T47D (cell line): ENCODE measurements at regions not wholly inside any gene's neighbourhood (a gene's known extent, or its start where the extent isn't known, plus 50 kb on each side); places are given as distances from the start of the nearest gene placed in this dataset.
"Not testable (repeated sequence)": the region's sequence is repeated elsewhere in the genome, so short reads cannot be mapped to it uniquely, and the experiment has no call there.

Experiments used
- DNase-seq, 2 experiments: peaks; one replicate each; pipeline versions ENCODE4 v3.0.0 to v3.0.0-alpha.2; 2011 to 2012; ENCODE audit warnings: low read depth in 1 of 2, low spot score in 1 of 2
- JUND ChIP-seq: IDR thresholded peaks from 2 replicates; pipeline ENCODE4 v1.6.1; 2012; ENCODE audit warnings: low read depth
- in situ Hi-C: cut with HindIII; loops from 2 replicates; pipeline ENCODE4 v1.10.0; 2016; ENCODE audit warnings: low sequenced_read_pairs, low pct_unique_long_range_greater_than_20kb

- DNase-seq = no peak
- no peak for TF ChIP-seq JUND
- in situ Hi-C loops = no loop called here
These were observed 619.0 kb downstream of the ANKRD7 start for GRCh38 chr7:118843456-118843855.

- TF ChIP-seq JUND = no peak
- DNase-seq = peak in 1 of 2 experiments; percentile 8
- in situ Hi-C loops = no loop called here
These were observed 620.2 kb downstream of the ANKRD7 start for GRCh38 chr7:118844748-118845147.

DNA sequence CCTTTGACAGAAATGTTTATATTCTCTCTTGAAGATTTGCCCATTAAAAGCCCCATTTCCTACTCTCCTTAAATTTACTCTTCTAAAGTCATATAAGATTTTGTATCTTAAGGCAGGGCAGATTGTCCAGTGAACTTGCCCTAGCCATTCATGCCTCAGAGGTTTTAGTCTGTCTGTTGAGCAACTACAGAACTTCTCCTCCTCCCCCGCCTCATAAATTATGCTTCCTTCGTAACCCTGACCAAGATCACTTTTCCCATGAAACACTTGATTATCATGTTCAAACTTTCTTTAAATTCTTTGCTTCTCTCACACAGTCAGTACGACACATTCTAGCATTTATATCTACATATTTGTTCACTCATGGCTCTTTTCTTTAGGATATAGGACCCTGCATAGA lies 621.3 kb downstream of the ANKRD7 start:
- in situ Hi-C loops = no loop called here
- no peak for TF ChIP-seq JUND

GRCh38 chr7:118846977-118847376 lies 622.5 kb downstream of the ANKRD7 start:
- in situ Hi-C loops = no loop called here
- no peak for DNase-seq
- no peak for TF ChIP-seq JUND

More for the DNA sequence above, 621.3 kb downstream of the ANKRD7 start:
- no peak for DNase-seq

- TF ChIP-seq JUND = no peak
- in situ Hi-C loops = no loop called here
- peak in 1 of 2 experiments; percentile 42 for DNase-seq
These were observed 630.8 kb downstream of the ANKRD7 start for GRCh38 chr7:118855290-118855689.

GRCh38 chr7:118858651-118859149 lies 634.2 kb downstream of the ANKRD7 start:
- DNase-seq = no peak
- no peak for TF ChIP-seq JUND
- in situ Hi-C loops = no loop called here

GRCh38 chr7:118861581-118861980 lies 637.1 kb downstream of the ANKRD7 start:
- TF ChIP-seq JUND = no peak
- in situ Hi-C loops = no loop called here
- no peak for DNase-seq

DNA sequence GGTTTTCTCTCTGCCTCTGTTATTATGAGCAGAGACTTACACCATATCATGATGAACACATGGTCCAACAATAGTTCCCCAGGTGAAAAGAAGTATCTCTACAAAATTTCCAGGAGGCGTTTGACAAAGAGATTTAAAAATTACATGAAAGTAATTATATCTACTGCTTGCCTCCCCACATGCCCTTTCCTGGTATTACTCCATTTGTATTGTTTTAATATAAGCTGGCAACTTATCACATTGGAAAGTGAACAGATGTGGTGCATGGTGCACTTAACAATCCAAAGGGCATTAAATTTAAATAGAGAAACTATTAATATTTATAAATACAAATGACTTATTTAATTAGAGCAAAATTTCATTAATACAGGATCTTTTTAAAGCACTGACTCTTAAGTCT lies 638.2 kb downstream of the ANKRD7 start:
- no peak for DNase-seq
- in situ Hi-C loops = no loop called here
- no peak for TF ChIP-seq JUND

GRCh38 chr7:118863966-118864365 lies 639.5 kb downstream of the ANKRD7 start:
- TF ChIP-seq JUND = no peak
- in situ Hi-C loops = no loop called here
- no peak for DNase-seq

- in situ Hi-C loops = no loop called here
- TF ChIP-seq JUND = no peak
- no peak for DNase-seq
These were observed 643.4 kb downstream of the ANKRD7 start for GRCh38 chr7:118867860-118868259.

DNA sequence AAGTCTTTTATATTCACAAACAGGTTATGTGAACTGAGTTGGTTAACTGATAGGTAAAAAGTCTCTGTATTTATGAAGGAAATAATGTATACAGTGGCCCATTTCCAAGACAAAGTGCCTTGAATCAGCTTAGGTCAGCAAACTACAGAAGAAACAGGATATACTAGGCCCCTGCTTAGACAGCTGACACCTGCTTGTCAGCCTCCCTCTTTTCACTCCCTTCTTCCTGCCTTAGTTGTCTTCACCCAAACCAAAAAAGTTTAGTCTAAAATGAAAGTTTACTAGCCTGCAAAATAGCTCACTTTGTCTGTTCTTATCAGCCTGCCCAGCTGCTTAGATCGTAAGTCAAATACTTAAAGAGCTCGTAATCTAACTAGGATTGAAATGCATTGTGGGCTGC lies 644.6 kb downstream of the ANKRD7 start:
- in situ Hi-C loops, DNase-seq: not testable (repeated sequence)

DNA sequence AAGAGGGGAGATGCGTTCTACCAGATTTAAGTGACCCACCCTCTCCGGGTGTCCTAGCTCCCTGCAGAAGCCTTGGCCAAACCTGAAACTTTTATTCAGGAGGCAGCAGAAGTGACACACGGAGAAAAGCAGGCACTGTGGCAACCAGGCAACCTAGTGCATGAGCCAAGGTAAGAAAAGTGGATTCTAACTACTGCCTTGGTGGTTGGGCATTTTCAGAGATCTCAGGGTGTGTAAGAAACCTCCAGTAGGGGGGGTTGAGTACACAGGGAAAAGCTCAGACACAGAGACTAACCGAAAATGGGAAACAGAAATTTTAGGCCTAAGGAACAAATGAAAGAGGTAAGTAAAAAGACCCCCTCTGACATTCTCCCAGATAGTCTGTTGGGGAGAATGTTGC lies 645.7 kb downstream of the ANKRD7 start:
- in situ Hi-C loops = no loop called here
- DNase-seq = peak in 1 of 2 experiments; percentile 34
- TF ChIP-seq JUND = no peak

DNA sequence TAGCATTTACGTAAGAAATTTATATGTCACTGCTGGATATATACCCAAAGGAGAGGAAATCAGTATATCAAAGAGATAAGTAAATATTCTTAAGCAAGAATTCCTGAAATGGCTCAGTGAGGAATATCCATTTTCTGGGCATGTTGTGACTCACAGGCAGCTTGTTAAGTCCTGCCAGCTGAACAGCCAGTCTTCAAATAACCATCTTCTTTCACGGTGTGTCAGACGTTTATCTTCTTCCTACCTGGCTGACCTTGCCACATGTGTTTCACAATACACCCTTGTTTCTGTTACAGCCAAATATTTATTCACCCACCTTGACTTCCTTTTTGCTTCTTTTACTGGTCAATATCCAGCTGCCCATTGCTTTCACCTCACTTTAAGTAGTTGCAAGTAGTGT lies 648.1 kb downstream of the ANKRD7 start:
- DNase-seq = no peak
- in situ Hi-C loops = no loop called here
- no peak for TF ChIP-seq JUND

GRCh38 chr7:118877187-118877586 lies 652.7 kb downstream of the ANKRD7 start:
- no peak for DNase-seq
- TF ChIP-seq JUND = no peak
- in situ Hi-C loops = no loop called here
